Loucy (cell line): ENCODE measurements at regions not wholly inside any gene's neighbourhood (a gene's known extent, or its start where the extent isn't known, plus 50 kb on each side); places are given as distances from the start of the nearest gene placed in this dataset.

Experiments used
- H2AFZ ChIP-seq: fragments of 200-600 bp; sonication (generic); 2 replicates; pipeline ENCODE4 v1.6.0; 2016; ENCODE audit warnings: antibody characterized with exemption, mild to moderate bottlenecking, low read length, moderate library complexity
- H3F3A ChIP-seq: fragments of 200-600 bp; 2 replicates; pipeline ENCODE4 v1.6.0; 2016; ENCODE audit warnings: antibody characterized with exemption, low read depth, mild to moderate bottlenecking
- H3K27me3 ChIP-seq: fragments of 200-600 bp; sonication (generic); 2 replicates; pipeline ENCODE4 v1.6.1; 2014; ENCODE audit warnings: low read length, mild to moderate bottlenecking; ENCODE audit not compliant: insufficient read depth, poor library complexity, severe bottlenecking
- H3K36me3 ChIP-seq: fragments of 200-600 bp; sonication (generic); 2 replicates; pipeline ENCODE4 v1.6.1; 2016; ENCODE audit warnings: low read length; ENCODE audit not compliant: insufficient read depth
- H3K4me1 ChIP-seq: fragments of 200-600 bp; sonication (generic); 2 replicates; pipeline ENCODE4 v1.5.1; 2014; ENCODE audit warnings: low read length, mild to moderate bottlenecking; ENCODE audit not compliant: insufficient read depth, poor library complexity, severe bottlenecking
- H3K4me2 ChIP-seq: fragments of 200-600 bp; sonication (generic); 2 replicates; pipeline ENCODE4 v1.6.0; 2014; ENCODE audit warnings: antibody characterized with exemption, low read length, low read depth, mild to moderate bottlenecking; ENCODE audit not compliant: poor library complexity, severe bottlenecking
- H3K4me3 ChIP-seq: fragments of 200-600 bp; sonication (generic); 2 replicates; pipeline ENCODE4 v1.5.1; 2014; ENCODE audit warnings: low read length, mild to moderate bottlenecking, mixed read lengths; ENCODE audit not compliant: poor library complexity, severe bottlenecking
- H3K79me2 ChIP-seq: fragments of 200-600 bp; sonication (generic); 2 replicates; pipeline ENCODE4 v1.6.1; 2014; ENCODE audit warnings: low read length; ENCODE audit not compliant: insufficient read depth
- H3K9ac ChIP-seq: fragments of 200-600 bp; sonication (generic); 2 replicates; pipeline ENCODE4 v1.6.0; 2014; ENCODE audit warnings: mild to moderate bottlenecking, low read depth, low read length, moderate library complexity; ENCODE audit not compliant: poor library complexity, severe bottlenecking
- H3K9me2 ChIP-seq: fragments of 200-600 bp; sonication (generic); replicated peaks from 2 replicates; pipeline ENCODE4 v1.6.1; 2016; ENCODE audit warnings: low read depth, low read length, mixed read lengths
- H3K9me3 ChIP-seq: fragments of 200-600 bp; sonication (generic); 2 replicates; pipeline ENCODE4 v1.6.1; 2014; ENCODE audit warnings: mild to moderate bottlenecking, antibody characterized with exemption, low read length, low read depth; ENCODE audit not compliant: insufficient read depth
- H4K20me1 ChIP-seq: fragments of 200-600 bp; sonication (generic); 2 replicates; pipeline ENCODE4 v1.6.0; 2014; ENCODE audit warnings: antibody characterized with exemption, low read length, mild to moderate bottlenecking; ENCODE audit not compliant: insufficient read depth, poor library complexity, severe bottlenecking
- CTCF ChIP-seq: fragments of 200-600 bp; sonication (generic); conservative IDR thresholded peaks from 2 replicates; pipeline ENCODE4 v1.5.1; 2014; ENCODE audit warnings: mild to moderate bottlenecking, antibody characterized with exemption, low read length
- EZH2phosphoT487 ChIP-seq: fragments of 200-600 bp; IDR thresholded peaks from 2 replicates; pipeline ENCODE4 v1.6.1; 2018; ENCODE audit warnings: antibody characterized with exemption, mild to moderate bottlenecking, moderate library complexity, borderline replicate concordance

GRCh38 chr12:91516695-91517047 is 334.1 kb upstream of the DCN start:
- Histone ChIP-seq H3K4me1 (no peaks in the 10 kb centered on the region), H3K4me2 (no peak overlapping the region), H3F3A (no peaks in the 10 kb centered on the region), H3K36me3 (no peaks in the 10 kb centered on the region), H3K9me2 (no peaks in the 10 kb centered on the region), H3K9ac (no peak overlapping the region), H3K79me2 (no peaks in the 10 kb centered on the region), H3K27me3 (no peaks in the 10 kb centered on the region), H4K20me1 (no peaks in the 10 kb centered on the region), H3K9me3 (no peaks in the 10 kb centered on the region), H3K4me3 (no peak overlapping the region), H2AFZ (no peak overlapping the region)
- TF ChIP-seq CTCF (no peak), EZH2phosphoT487 (no peak)

GRCh38 chr12:91515944-91516694 is 333.5 kb upstream of the DCN start:
- no peaks in the 10 kb centered on the region for H3K36me3 ChIP-seq
- no peak overlapping the region for H3K4me2 ChIP-seq
- H3K4me3 ChIP-seq = no peak overlapping the region
- no peak overlapping the region for H3K9ac ChIP-seq
- H4K20me1 ChIP-seq = no peaks in the 10 kb centered on the region
- no peaks in the 10 kb centered on the region for H3K4me1 ChIP-seq
- TF ChIP-seq EZH2phosphoT487 = no peak
- TF ChIP-seq CTCF = no peak
- H3K9me3 ChIP-seq = no peaks in the 10 kb centered on the region
- H2AFZ ChIP-seq = no peak overlapping the region
- H3K27me3 ChIP-seq = no peaks in the 10 kb centered on the region
- H3K79me2 ChIP-seq = no peaks in the 10 kb centered on the region
- H3K9me2 ChIP-seq = no peaks in the 10 kb centered on the region
- H3F3A ChIP-seq = no peaks in the 10 kb centered on the region

- TF ChIP-seq CTCF (no peak), EZH2phosphoT487 (no peak)
- Histone ChIP-seq H3K9me3 (no peaks in the 10 kb centered on the region), H3K4me1 (no peaks in the 10 kb centered on the region), H3K4me2 (no peak overlapping the region), H3K36me3 (no peaks in the 10 kb centered on the region), H3K27me3 (no peaks in the 10 kb centered on the region), H3K4me3 (no peak overlapping the region), H3F3A (no peaks in the 10 kb centered on the region), H3K9me2 (no peaks in the 10 kb centered on the region), H4K20me1 (no peaks in the 10 kb centered on the region), H2AFZ (no peak overlapping the region), H3K79me2 (no peaks in the 10 kb centered on the region), H3K9ac (no peak overlapping the region)
These were observed 330.7 kb upstream of the DCN start for GRCh38 chr12:91513313-91513712.
